CD4-positive, alpha-beta T cell treated with Interleukin-6 for 4 hours (primary cell): ENCODE measurements at regions not wholly inside any gene's neighbourhood (a gene's known extent, or its start where the extent isn't known, plus 50 kb on each side); places are given as distances from the start of the nearest gene placed in this dataset.

Experiments used
- DNase-seq: peaks from one replicate; pipeline ENCODE4 v3.0.0-alpha.2; 2020; ENCODE audit warnings: mixed read lengths

DNA sequence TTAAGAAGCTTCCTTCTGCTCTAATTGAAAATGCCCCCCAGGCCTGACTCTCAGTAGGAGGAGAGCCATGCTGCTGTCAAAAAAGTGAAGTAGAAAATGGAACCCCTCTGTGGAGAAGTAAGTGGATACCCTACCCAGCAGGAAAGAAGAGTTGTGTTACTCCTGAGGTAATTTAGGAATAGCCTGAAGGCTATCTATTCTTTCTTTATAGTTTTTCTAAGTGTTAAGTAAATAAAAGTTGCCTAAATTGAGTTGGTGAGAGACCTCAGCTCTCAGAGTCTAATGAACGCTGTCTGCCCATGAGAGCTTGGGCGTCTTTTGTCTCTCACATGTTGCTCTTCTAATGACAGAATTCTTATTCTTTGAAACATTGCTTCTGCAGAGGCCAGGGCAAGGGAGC, 116.2 kb downstream of the NSUN3 start:
- no peak for DNase-seq

DNA sequence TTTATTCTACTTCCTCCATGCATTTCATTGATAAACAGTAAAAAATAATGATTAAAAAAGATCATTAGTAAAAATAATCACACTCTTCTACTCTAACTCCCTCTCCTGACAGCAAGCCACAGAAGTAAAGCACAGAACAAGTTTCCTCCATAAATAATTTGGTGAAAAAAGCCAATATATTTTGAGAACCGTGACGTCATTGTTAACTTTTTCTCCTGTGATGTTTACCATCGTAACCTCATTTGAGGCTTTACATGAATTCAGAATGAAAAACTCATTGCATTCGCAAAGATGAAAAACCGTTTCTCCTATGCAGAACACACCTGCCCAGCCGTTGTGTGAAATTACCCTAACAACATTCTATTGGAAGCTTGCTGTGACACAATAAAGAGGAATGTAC, 120.7 kb downstream of the NSUN3 start:
- DNase-seq: no peak

DNA sequence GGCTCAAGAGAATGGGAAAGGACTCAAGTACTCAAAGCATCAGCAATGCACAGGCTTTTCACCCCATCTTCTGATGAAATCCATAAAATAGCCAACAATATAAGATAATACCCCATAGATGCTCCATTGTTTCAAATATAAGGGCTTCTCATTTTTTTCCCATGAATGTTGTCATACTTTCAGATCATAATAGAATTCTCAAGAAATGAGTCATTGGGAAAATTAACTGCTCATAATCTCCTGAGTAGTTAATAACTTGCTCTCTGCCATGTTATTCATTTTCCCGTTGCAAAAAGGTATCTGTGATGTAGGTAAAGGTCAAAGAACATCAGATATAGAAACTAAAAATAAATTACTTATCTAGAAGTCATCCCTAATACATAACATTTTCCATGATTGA, 121.9 kb downstream of the NSUN3 start:
- no peak for DNase-seq

DNA sequence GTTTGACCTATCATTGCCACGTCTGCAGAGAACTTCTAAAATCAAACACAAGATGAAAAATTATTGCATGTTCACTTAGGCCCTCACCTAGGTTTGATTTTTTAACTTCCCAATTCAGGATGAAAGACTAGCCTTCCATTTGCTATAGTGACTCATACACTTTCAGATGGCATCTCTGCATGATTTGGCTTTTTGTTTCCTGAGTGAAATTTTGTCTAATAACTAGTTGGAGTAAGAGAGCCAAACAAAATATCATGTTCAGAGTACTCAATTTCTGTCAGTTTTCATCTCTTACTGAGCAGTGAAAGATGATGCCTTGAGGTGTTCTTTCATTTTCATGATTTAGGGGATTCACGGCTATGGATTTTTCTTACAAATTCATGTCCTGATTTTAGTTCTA, 122.9 kb downstream of the NSUN3 start:
- DNase-seq: no peak

DNA sequence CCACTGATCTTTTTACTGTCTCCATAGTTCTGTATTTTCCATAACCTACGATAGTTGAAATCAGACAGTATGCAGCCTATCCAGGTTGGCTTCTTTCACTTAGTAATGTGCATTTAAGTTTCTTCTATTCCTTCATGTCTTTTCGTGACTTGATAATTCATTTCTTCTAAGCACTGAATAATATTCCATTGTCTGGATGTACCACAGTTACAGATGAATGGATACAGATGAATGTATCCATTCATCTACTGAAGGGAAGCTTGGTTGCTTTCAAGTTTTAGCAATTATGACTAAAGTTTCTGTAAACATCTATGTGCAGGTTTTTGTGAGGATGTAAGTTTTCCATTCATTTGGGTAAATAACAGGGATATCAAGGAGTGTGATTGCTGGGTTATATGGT, 124.8 kb downstream of the NSUN3 start:
- DNase-seq: no peak

DNA sequence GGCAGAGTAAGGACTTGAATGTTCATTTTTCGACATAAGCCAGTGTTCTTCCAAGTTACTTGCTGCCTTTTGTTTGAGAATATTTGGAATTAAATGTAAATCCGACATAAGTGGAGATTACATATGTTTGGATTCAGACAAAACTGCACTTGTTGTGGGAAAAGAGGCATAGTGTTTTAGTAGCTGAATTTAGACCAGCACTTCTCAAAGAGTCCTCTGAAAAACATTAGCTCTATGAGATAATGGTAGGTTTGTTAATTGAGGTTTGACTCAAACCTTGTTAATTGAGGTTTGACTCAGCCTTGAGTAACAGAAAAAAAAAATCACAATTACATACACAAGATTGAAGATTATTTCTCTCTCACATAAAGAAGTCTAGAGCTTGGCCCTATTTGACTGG, 132.5 kb downstream of the NSUN3 start:
- DNase-seq: no peak

DNA sequence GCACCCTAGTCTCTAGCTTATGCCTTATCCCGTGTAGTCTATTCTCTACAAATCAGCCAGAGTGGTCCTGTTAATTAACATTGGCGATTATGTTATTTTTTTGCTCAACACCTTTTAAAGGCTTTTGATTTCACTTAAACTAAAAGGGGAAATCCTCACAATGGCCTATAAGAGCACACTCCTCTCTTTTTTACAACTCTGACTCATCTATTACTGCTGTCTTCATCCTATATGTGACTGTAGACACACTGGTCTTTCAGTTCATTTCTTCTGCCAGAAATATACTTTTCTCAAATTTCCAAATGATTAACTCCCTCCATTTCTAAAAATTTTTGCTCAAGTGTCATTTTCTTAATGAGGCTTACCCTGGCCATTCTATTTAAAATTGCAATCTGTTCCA, 143.4 kb downstream of the NSUN3 start:
- DNase-seq: no peak

DNA sequence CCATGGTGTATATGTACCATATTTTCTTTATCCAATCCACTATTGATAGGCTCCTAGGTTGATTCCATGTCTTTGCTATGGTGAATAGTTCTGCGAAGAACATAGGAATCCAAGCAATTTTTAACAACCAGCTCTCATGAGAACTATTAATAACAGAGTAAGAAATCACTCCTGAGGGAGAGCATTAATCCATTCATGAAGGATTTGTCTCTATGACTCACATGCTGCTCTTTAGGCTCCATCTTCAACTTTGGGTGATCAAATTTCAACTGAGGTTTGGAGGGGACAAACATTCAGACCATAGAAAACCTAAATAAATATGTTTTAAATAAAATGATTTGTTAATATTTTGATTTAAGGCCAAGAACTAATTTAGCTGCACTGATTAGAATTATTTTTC, 147.4 kb downstream of the NSUN3 start:
- DNase-seq: no peak

DNA sequence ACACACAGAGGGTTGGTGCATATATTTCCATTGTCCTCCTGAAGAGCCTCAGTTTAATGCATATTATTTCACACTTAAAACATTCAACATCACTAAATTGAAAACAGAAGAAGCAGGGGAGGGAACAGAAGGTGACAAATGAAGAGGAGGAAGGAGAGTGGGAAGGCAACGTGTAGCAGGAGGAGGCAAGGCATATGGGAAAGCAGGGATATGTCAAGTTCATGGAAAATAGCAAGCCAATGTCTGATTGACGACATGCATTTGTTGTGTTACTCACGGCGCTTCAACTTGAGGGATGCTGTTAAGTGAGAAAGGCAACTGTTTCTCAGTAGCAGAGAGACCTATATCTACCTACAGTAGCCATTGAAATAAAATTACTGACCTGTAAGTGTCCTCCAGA, 154.5 kb downstream of the NSUN3 start:
- DNase-seq: no peak

DNA sequence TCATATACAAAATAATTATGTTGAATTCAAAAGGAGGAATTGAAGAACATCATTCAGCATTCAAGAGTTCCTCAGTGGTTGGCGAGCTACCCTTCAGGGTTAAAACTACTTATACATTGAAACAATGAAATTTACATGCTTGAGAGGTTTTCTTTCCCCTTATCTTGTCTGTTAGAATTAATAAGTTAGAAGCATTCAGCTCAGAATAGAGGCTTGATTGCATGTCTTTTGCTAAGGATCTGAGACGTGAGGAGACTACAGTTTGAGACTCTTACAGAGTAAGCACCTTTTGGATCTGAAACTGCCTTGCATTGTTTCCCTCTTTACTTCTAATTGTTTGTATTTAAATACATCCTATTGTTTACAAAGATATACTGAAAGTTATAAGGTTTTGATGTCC, 157.6 kb downstream of the NSUN3 start:
- no peak for DNase-seq

DNA sequence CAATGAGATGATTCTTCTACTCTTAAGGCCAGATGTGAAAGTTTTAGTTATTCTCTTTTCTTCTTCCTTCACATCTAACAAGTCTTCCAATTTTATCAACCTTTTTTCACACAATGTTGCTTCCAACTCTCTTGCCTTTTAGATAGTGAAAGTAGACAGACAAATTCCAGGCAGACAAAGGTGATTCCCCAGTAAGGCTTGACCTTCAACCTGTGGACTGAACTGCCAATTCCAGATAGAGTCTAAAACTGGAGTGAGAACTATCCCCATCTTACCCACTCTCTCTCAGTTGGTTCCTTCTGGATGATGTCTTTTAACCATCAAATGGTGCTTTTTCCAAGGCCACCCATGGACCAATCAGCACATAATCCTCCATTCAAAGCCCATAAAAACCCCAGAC, 159.0 kb downstream of the NSUN3 start:
- DNase-seq: no peak

DNA sequence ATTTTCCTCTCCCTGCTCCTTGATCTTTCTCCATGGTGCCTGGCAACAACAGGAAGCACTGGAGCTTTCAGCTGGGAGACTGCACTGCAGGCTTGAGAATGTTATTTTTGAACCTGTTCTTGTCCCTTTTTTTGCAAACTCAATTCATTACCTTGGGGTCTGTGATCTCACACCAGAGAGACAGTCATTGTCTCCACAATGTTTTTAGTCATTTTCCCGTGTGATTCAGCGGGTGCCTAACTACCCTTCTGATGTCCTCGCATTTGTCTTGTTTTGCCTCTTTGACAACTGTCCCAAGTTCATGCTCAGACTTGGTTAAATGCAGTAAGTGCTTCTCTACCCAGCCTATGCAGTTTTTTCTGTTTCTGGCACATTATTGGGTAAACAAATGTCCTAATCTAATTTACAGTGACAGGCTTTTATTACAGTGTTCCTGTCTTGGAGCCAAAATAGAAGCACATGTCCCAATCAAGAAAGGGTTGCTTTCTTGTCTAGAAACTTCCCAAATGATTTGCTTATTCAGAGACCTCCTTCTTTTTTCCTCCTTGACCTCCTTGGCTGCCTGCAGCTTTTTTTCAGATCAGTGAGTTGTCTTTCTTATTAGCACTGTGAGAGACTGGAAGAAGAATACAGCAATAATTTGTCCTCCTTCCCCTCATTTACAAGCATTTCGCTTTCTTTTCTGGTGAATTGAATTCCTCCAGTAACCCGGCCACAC, 162.4 kb downstream of the NSUN3 start:
- DNase-seq: no peak

DNA sequence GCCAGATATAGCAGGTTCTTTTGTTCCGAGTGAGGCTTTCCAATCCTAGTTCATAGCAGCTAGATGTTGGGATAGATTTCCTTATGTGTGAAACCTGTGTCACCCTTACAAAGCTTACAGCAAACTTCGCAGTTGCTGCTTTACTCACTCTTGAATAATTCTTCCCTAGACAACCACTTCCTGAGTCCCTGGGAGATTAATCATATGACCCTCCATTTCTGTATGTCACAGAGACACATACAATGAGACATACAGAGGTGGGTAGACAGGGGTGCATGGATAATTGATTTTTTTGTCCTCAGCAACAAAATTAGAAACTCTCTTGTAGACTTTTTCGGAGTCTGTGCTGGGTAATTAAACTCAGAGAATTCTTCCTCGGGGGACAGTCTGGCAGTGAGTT, 163.2 kb downstream of the NSUN3 start:
- no peak for DNase-seq

DNA sequence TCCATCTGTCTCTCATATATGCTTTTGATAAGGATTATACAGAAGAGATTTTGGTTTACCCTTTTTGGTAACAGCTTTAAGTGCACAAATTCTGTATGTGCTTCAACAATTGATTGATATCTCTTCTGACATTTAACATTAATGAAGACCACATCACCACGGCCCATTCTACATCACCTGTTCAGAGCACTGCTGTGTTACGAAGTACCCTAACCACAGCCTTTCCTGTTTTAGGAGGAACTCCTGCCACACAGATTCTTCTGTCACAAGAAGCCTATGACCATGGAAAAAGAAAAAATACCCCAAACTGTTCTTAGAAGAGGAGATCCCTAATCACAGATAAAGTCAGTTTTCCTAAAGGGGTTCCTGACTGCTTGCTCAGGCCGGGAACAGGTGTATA, 170.1 kb downstream of the NSUN3 start:
- DNase-seq: no peak

DNA sequence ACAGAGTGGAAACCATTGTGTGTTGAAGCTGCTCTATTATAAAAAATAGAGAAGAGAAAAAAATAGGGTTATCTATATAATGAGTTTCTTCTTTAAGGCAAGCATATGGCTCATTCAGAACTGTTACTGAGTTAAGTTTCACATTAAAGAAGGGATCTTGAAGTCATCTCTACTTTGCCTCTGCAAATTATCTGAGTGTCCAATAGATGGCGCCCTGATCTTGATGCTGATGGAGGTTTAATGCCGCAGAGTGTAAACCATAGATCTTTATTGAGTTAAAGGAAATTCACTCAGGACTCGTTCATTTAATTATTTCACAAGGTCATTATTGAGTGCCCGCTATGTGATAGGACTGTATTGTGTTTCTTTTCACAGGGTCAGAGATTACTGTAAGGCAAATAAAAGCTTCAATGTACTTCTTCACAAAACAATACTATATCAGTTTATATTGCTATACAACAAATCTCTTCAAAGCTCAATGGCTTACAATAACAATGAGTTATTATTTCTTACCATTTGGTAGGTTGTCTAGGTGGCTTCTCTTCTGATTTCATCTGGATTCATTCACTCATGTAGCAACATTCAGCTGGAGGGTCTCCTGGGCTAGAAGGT, 171.4 kb downstream of the NSUN3 start:
- DNase-seq: no peak

DNA sequence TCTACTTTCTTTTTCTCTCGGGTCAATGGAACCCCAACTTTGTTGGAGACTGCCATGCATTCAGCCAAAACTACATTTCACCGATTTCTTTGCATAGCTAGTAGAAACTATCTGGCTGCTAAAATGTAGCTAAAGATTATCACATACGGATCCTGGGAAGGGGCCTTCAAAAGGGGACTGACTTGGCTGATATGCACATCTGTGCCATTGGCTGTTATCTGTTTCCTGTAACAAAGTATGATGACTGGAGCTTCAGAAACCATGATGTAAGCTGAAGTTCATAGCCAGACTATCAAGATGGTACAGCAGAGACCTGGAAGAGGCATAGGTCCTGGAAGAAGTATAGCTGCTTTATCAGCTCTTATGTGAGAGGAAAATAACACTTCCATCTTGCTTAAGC, 179.1 kb downstream of the NSUN3 start:
- no peak for DNase-seq

DNA sequence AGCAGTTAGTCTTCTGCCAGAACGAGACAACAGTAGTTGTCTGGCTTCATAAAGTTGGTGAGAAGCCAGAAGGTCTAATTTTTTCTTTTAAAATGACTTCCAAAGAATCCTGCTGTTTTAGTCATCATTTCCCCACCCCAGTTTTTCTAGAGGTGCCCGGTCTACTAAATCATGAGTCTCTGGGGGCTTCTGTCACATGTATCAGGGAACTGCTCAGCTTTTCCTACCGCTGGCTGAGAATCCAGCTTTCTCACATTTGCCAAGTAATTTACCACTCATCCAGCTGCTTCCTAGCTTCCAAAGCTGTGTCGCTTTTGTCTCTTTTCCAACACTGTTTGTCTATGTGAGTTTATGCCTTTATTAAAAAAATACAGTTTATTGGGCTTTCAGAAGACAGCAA, 183.3 kb downstream of the NSUN3 start:
- no peak for DNase-seq

DNA sequence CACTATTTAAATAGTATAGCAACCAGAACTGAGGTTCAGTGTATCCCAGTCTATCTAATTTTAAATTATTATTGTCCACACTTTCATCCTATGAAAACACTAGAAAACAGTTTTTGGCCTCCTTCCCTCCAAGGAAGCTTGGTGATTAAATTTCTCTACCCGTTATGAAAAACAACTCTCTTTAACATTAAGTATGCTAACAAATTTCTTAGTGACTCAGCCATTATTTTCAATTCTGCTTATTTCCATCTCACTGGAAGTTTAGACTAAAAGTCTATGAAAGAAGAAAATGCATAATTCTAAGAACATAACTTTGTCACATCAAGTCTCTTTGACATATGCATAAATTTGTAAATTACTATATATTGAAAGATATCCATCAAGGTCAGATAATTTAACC, 185.2 kb downstream of the NSUN3 start:
- no peak for DNase-seq

DNA sequence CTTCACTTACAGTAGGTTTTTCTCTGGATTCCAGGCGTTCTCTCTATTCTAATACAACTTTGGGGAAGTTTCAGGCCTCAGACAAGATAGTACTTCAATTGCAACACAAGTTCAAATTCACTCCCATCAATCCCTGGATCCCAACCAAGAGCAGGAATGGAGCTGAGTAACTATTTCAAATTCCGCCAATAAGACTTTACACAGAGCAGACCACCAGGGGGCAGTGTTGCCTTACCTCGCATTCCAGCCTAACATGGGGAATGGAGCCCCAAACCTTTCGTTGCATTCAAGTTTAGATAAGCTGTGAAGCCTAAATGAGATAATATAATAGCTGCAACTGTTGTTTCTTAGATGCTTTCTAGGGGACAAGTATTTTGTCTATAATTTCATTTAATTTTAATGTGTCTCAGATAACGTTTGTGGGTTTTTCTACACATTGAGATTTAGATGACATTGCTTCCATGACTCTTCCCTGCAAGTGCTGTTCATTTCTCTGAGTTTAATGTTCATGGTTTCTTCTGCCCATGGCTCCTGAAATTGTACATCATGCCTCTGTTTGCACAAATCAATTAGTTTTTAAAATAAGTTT, 186.7 kb downstream of the NSUN3 start:
- peak; percentile 59 for DNase-seq

DNA sequence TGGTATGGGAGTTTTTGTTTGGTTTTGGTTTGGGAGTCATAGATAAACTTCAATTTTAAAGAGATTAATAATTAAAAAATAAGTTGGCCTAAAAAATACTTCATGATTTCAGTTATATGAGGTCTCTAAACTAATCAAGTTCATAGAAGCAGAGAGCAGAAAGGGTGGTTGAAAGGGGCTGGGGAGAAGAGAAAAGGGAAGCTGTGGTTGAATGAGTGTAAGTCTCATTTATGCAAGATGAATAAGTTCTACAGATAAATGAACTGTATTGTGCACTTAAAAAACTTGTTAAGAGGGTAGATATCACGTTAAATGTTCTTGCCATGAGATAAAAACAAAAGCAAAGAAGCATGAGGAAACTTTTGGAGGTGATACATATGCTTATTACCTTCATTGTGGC, 188.7 kb downstream of the NSUN3 start:
- no peak for DNase-seq

DNA sequence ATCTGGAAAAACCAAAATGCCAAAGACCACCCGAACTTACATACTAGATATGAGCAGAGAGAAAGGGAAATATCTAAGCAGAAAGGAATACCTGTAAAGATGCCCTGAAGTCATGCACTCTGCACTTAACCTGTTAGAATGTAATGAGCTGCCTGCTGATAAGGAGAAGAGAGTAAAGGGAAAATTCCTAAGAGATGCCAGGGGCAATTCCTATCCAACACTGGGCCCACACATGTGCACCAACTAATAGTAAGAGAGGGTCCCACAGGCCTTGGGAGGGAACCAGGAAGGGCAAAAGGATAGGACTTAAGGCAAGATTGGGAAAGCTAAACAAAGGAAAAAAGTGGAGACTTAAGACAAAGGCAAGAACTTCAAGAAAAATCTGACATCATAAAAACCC, 189.5 kb downstream of the NSUN3 start:
- no peak for DNase-seq

DNA sequence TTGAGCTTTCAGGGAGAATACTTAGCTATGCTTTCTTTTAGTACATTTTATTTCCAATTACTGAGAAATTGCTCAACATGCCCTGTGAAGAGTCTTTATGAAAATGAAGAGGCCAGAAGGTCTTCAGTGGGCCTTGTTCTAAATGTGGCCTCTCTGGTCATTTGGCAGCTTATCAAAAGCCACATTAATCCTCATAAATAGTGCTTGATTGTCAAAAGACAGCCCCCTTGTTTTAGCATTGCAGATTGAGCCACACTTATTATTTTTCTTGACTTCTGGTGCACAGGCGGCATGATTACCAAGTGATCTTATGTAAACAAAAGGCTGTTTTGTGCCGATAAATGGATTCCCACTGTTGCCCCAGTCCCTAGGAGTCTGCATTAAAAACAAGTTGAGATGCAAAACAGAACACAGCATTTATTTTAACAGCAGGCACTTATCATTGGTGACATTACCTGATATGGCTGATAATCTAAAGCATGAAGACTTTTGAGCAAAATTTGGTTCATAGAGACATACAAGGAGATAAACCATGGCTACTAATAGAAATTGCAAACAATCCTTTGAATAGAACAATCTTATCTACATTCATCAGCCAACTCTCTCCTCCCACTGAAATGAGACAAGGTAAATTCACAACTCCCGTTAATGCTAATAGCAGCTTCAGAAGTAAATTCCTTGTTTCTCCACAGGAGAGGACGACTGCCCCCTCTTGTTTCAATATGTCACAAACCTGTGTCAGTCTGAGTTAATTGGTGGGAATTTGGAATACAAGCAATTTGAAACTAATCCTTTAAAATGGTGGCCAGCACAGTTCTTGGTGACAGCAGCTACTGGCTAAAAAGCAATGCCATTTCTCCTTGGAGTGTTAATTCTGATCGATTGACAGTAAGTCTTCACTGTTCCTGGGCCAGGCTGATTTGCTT, 194.3 kb downstream of the NSUN3 start:
- DNase-seq: no peak

DNA sequence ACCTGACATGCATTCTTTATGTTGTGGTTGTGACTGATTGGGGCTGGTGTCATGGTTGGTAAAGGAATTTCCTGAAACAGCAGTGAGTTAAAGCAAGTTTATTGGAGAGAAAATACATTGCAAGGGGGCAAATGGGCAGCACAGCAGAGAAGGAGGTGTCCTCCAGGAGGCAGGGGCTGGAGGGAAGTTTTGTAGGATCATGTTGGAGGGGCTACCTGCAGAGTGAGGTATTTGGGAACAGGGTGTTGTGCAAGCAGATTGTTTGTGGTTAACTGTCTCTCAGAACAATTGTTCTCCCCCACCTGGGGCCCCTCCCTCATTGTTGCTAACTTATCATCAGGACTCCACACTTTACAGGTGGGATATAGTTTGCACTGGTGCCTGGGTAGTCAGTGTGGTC, 196.0 kb downstream of the NSUN3 start:
- DNase-seq: no peak

DNA sequence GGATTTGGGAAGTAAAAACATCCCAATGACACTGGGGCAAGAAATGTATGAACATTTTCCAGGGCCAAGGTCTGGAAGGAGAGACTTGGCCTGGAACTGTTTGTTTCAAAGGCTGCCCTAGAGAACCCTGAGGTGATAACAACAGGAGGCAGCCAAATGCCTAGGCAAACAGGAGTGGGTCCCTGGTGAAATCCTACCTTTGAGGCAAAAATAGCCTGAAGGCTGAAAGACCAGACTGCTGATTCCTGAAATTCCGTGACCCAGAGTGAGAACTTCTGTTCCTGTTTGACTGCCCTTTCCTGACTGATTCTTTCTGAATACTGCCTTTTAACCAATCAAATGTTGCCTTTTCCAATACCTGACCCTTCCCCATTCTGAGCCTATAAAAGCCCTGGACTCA, 196.4 kb downstream of the NSUN3 start:
- DNase-seq: no peak
